Tibial nerve (tissue), 4 donors: ENCODE measurements at regions not wholly inside any gene's neighbourhood (a gene's known extent, or its start where the extent isn't known, plus 50 kb on each side); places are given as distances from the start of the nearest gene placed in this dataset.

Source experiments
- EP300 ChIP-seq, 2 donors: sonication (generic); formaldehyde crosslinking; IDR thresholded peaks; one replicate each; pipeline ENCODE4 v1.6.1; 2017; ENCODE audit warnings: antibody characterized with exemption in 2 of 2, mild to moderate bottlenecking in 1 of 2
- POLR2A ChIP-seq, 2 donors: fragments of 450-650 bp; IDR thresholded peaks; one replicate each; pipeline ENCODE4 v1.6.1; 2017; ENCODE audit warnings: antibody characterized with exemption in 2 of 2, mild to moderate bottlenecking in 2 of 2, moderate library complexity in 2 of 2
- TF ChIP-seq, protein P1 (sequence below), 5 experiments: fragments of 200-600 bp in 3 of 5; fragments of 450-650 bp in 2 of 5; sonication (generic) in 3 of 5; IDR thresholded peaks; one replicate each; pipeline ENCODE4 v1.5.1; 2016 to 2019; ENCODE audit warnings: antibody characterized with exemption in 5 of 5, mild to moderate bottlenecking in 3 of 5, moderate library complexity in 2 of 5

DNA sequence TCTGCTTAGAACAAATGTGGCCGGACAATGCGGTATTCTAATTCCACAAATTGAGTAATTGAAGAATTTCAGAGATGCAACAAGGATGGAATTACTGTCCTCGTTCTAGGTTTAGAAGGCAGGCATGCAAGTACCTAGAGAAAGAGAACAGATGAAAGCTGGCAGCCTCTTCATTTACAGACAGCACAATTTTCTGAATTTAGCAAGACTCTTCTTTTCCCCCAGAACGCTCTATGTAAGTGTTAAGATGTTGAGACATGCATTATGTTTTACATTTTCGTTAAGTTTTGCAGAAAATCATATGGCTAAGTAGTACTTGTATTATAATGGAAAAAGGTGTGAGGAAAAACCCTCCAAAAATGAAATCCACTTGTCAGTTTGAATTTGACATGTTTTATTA, 259.5 kb upstream of the ARRDC3 start:
- TF ChIP-seq POLR2A (IDR thresholded peaks at IDR 0.05) (no peak), EP300 (IDR thresholded peaks at IDR 0.05) (no peak)
- TF ChIP-seq, protein P1, sequence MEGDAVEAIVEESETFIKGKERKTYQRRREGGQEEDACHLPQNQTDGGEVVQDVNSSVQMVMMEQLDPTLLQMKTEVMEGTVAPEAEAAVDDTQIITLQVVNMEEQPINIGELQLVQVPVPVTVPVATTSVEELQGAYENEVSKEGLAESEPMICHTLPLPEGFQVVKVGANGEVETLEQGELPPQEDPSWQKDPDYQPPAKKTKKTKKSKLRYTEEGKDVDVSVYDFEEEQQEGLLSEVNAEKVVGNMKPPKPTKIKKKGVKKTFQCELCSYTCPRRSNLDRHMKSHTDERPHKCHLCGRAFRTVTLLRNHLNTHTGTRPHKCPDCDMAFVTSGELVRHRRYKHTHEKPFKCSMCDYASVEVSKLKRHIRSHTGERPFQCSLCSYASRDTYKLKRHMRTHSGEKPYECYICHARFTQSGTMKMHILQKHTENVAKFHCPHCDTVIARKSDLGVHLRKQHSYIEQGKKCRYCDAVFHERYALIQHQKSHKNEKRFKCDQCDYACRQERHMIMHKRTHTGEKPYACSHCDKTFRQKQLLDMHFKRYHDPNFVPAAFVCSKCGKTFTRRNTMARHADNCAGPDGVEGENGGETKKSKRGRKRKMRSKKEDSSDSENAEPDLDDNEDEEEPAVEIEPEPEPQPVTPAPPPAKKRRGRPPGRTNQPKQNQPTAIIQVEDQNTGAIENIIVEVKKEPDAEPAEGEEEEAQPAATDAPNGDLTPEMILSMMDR (IDR thresholded peaks at IDR 0.05), result no peak
